Breast epithelium (tissue), 3 donors: ENCODE measurements at regions not wholly inside any gene's neighbourhood (a gene's known extent, or its start where the extent isn't known, plus 50 kb on each side); places are given as distances from the start of the nearest gene placed in this dataset.

ENCODE experiments used
- CTCF ChIP-seq, 3 donors: fragments of 450-650 bp; IDR thresholded peaks; one replicate each; pipeline ENCODE4 v1.5.1; 2016 to 2017; ENCODE audit warnings: antibody characterized with exemption in 3 of 3, mild to moderate bottlenecking in 3 of 3, moderate library complexity in 3 of 3
- POLR2AphosphoS5 ChIP-seq, 3 donors: sonication (generic); formaldehyde crosslinking; IDR thresholded peaks; one replicate each; pipeline ENCODE4 v1.6.1; 2017; ENCODE audit warnings: antibody characterized with exemption in 3 of 3

GRCh38 chr20:22703843-22704242 is 119.5 kb upstream of the FOXA2 start:
- TF ChIP-seq CTCF (IDR thresholded peaks at IDR 0.05) = no peak
- no peak for TF ChIP-seq POLR2AphosphoS5 (IDR thresholded peaks at IDR 0.05)
